ENCODE measurements at regions not wholly inside any gene's neighbourhood (a gene's known extent, or its start where the extent isn't known, plus 50 kb on each side); places are given as distances from the start of the nearest gene placed in this dataset.

DNA sequence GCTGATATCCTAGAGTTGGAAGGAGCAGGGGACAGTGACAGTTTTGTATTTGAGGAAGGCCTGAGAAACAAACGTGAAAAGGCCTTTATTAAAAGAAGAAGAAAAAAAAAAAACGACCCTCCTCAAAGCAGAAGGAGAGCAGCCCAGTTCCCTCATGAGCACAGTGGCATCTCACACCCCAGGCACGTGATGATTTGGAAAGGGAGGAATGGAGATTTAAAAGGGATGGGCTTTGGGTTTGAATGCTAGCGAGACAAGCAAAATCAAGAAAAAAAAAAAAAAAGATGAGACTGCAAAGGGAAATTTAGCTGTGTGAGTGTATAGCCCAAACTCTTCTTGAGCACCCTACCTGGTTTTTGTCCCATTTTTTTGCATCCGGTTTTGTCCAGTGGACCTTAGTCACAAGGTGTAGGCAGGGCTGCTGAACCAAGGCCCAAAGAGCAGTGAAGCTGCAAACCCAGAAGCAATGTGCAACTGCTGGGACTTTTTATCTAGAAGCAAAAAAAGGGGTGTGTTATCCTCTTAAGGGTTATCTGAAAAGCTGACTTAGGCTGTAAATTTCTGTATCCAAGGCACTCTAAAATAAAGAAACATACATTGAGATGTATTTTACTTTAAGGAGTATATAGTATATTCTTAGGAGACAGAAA is 54.5 kb upstream of the RREB1 start:
- H3K27ac ChIP-seq = no peak overlapping the region
- no peak for TF ChIP-seq CTCF (conservative IDR thresholded peaks at IDR 0.05)
- TF ChIP-seq ZFX (IDR thresholded peaks at IDR 0.05) = no peak
